PFSK-1 (cell line): ENCODE measurements at regions not wholly inside any gene's neighbourhood (a gene's known extent, or its start where the extent isn't known, plus 50 kb on each side); places are given as distances from the start of the nearest gene placed in this dataset.

Experiments used
- FOXP2 ChIP-seq: optimal IDR thresholded peaks from 2 replicates; pipeline ENCODE3; 2011; ENCODE audit warnings: borderline replicate concordance, control low read depth, inconsistent platforms; ENCODE audit not compliant: insufficient read depth; ENCODE audit errors: extremely low read length, extremely low read depth
- POLR2AphosphoS5 ChIP-seq: IDR thresholded peaks from 2 replicates; pipeline ENCODE4 v1.6.1; 2012; ENCODE audit warnings: low read depth, mild to moderate bottlenecking, control low read depth, low read length, moderate library complexity
- REST ChIP-seq, 2 experiments: IDR thresholded peaks; 2 replicates each; pipeline versions ENCODE4 v1.6.1 to v1.8.0; 2011 to 2012; ENCODE audit warnings: low read depth in 2 of 2, low read length in 2 of 2, control low read depth in 1 of 2, inconsistent platforms in 1 of 2, mild to moderate bottlenecking in 1 of 2, moderate library complexity in 1 of 2; ENCODE audit not compliant: insufficient read depth in 1 of 2
- SIN3A ChIP-seq: IDR thresholded peaks from 2 replicates; pipeline ENCODE4 v1.6.1; 2012; ENCODE audit warnings: mild to moderate bottlenecking, low read length, moderate library complexity, borderline replicate concordance; ENCODE audit not compliant: insufficient read depth
- TAF1 ChIP-seq: IDR thresholded peaks from 2 replicates; pipeline ENCODE4 v1.6.1; 2012; ENCODE audit warnings: low read length, control low read depth, borderline replicate concordance; ENCODE audit not compliant: insufficient read depth

- TF ChIP-seq SIN3A, result no peak
- TF ChIP-seq POLR2AphosphoS5, result no peak
- TF ChIP-seq REST (IDR thresholded peaks at IDR 0.05; ENCODE audit: insufficient read depth in 1 of 2, low read depth in 2 of 2, low read length in 2 of 2), result no peak
- no peak for TF ChIP-seq FOXP2
- TF ChIP-seq TAF1, result no peak
These were observed 607.2 kb upstream of the NOVA1 start for GRCh38 chr14:27205036-27205435.

- TF ChIP-seq FOXP2, result no peak
- no peak for TF ChIP-seq POLR2AphosphoS5
- TF ChIP-seq SIN3A, result no peak
- no peak for TF ChIP-seq REST (IDR thresholded peaks at IDR 0.05; ENCODE audit: insufficient read depth in 1 of 2, low read depth in 2 of 2, low read length in 2 of 2)
- no peak for TF ChIP-seq TAF1
These were observed 613.9 kb upstream of the NOVA1 start for GRCh38 chr14:27211741-27212140.

GRCh38 chr14:27222671-27223070, 624.8 kb upstream of the NOVA1 start:
- TF ChIP-seq TAF1 (no peak), POLR2AphosphoS5 (no peak), REST (IDR thresholded peaks at IDR 0.05; ENCODE audit: insufficient read depth in 1 of 2, low read depth in 2 of 2, low read length in 2 of 2) (no peak), FOXP2 (no peak), SIN3A (no peak)

GRCh38 chr14:27223906-27224305, 626.1 kb upstream of the NOVA1 start:
- TF ChIP-seq FOXP2 (no peak), POLR2AphosphoS5 (no peak), TAF1 (no peak), SIN3A (no peak), REST (IDR thresholded peaks at IDR 0.05; ENCODE audit: insufficient read depth in 1 of 2, low read depth in 2 of 2, low read length in 2 of 2) (no peak)

GRCh38 chr14:27228053-27228452, 630.2 kb upstream of the NOVA1 start:
- TF ChIP-seq POLR2AphosphoS5, result no peak
- no peak for TF ChIP-seq REST (IDR thresholded peaks at IDR 0.05; ENCODE audit: insufficient read depth in 1 of 2, low read depth in 2 of 2, low read length in 2 of 2)
- TF ChIP-seq FOXP2, result no peak
- TF ChIP-seq TAF1, result no peak
- no peak for TF ChIP-seq SIN3A
